NCI-H82 treated with DMSO at 0.1 percent for 48 hours (cell line): ENCODE measurements at regions not wholly inside any gene's neighbourhood (a gene's known extent, or its start where the extent isn't known, plus 50 kb on each side); places are given as distances from the start of the nearest gene placed in this dataset.

Experiments
- DNase-seq: peaks from one replicate; lab custom pipeline; 2025; ENCODE audit not compliant: unreplicated experiment; lab: John Stamatoyannopoulos, UW

- DNase-seq: no peak
Measured at GRCh38 chr3:72223628-72224027, 438.7 kb upstream of the PROK2 start.

GRCh38 chr3:72223116-72223515 is 438.2 kb upstream of the PROK2 start:
- no peak for DNase-seq

- DNase-seq: no peak
Measured at GRCh38 chr3:72222410-72222809, 437.5 kb upstream of the PROK2 start.

GRCh38 chr3:72220946-72221345 is 436.0 kb upstream of the PROK2 start:
- DNase-seq: no peak

- DNase-seq: no peak
Measured at GRCh38 chr3:72219752-72220151, 434.8 kb upstream of the PROK2 start.

GRCh38 chr3:72217570-72217969 is 432.6 kb upstream of the PROK2 start:
- DNase-seq: no peak

GRCh38 chr3:72214066-72214951 is 429.4 kb upstream of the PROK2 start:
- DNase-seq: no peak

- DNase-seq: no peak
Measured at GRCh38 chr3:72213296-72214065, 428.5 kb upstream of the PROK2 start.

- no peak for DNase-seq
Measured at GRCh38 chr3:72212396-72212795, 427.4 kb upstream of the PROK2 start.

- no peak for DNase-seq
Measured at GRCh38 chr3:72210261-72210660, 425.3 kb upstream of the PROK2 start.

- no peak for DNase-seq
Measured at GRCh38 chr3:72205297-72205826, 420.4 kb upstream of the PROK2 start.

- DNase-seq: no peak
Measured at GRCh38 chr3:72204452-72204851, 419.5 kb upstream of the PROK2 start.

GRCh38 chr3:72203613-72204349 is 418.8 kb upstream of the PROK2 start:
- DNase-seq: no peak

- no peak for DNase-seq
Measured at GRCh38 chr3:72203105-72203504, 418.2 kb upstream of the PROK2 start.

- DNase-seq: no peak
Measured at GRCh38 chr3:72200332-72200731, 415.4 kb upstream of the PROK2 start.

- DNase-seq: no peak
Measured at GRCh38 chr3:72199530-72199929, 414.6 kb upstream of the PROK2 start.

- DNase-seq: no peak
Measured at GRCh38 chr3:72196377-72196929, 411.5 kb upstream of the PROK2 start.

- DNase-seq: no peak
Measured at GRCh38 chr3:72195895-72196294, 410.9 kb upstream of the PROK2 start.

GRCh38 chr3:72194458-72194857 is 409.5 kb upstream of the PROK2 start:
- DNase-seq: no peak

- DNase-seq: no peak
Measured at GRCh38 chr3:72193771-72194430, 409.0 kb upstream of the PROK2 start.
